Neural progenitor cell (in vitro differentiated cells): ENCODE measurements at regions not wholly inside any gene's neighbourhood (a gene's known extent, or its start where the extent isn't known, plus 50 kb on each side); places are given as distances from the start of the nearest gene placed in this dataset.

ENCODE experiments used
- DNase-seq: peaks from one replicate; pipeline ENCODE4 v3.0.0-alpha.2; 2016; ENCODE audit warnings: low spot score
- H2AFZ ChIP-seq: fragments of 200-600 bp; sonication (generic); replicated peaks from 2 replicates; pipeline ENCODE4 v1.6.1; 2016; ENCODE audit warnings: antibody characterized with exemption
- H3F3A ChIP-seq: fragments of 200-600 bp; sonication (generic); 2 replicates; pipeline ENCODE4 v1.6.1; 2016; ENCODE audit warnings: antibody characterized with exemption, low read depth
- H3K27ac ChIP-seq: fragments of 200-600 bp; sonication (generic); 2 replicates; pipeline ENCODE4 v1.5.1; 2016; ENCODE audit warnings: mild to moderate bottlenecking
- H3K27me3 ChIP-seq: fragments of 200-600 bp; sonication (generic); 2 replicates; pipeline ENCODE4 v1.6.1; 2016; ENCODE audit warnings: mild to moderate bottlenecking, moderate library complexity
- H3K36me3 ChIP-seq: fragments of 200-600 bp; sonication (generic); 2 replicates; pipeline ENCODE4 v1.5.1; 2016
- H3K4me1 ChIP-seq: fragments of 200-600 bp; sonication (generic); 2 replicates; pipeline ENCODE4 v1.6.1; 2016; ENCODE audit warnings: mixed run types
- H3K4me2 ChIP-seq: fragments of 200-600 bp; sonication (generic); 2 replicates; pipeline ENCODE4 v1.6.1; 2016
- H3K4me3 ChIP-seq: fragments of 200-600 bp; sonication (generic); 2 replicates; pipeline ENCODE4 v1.5.1; 2016
- H3K79me2 ChIP-seq: fragments of 200-600 bp; sonication (generic); 2 replicates; pipeline ENCODE4 v1.6.1; 2016; ENCODE audit warnings: low read depth
- H3K9ac ChIP-seq: fragments of 200-600 bp; sonication (generic); 2 replicates; pipeline ENCODE4 v1.6.1; 2016
- H3K9me3 ChIP-seq: fragments of 200-600 bp; sonication (generic); 2 replicates; pipeline ENCODE4 v1.5.1; 2016; ENCODE audit warnings: low read depth
- H4K20me1 ChIP-seq: fragments of 200-600 bp; sonication (generic); 2 replicates; pipeline ENCODE4 v1.6.1; 2016; ENCODE audit warnings: low read depth
- H3K27ac Mint-ChIP-seq: 3 replicates; pipeline ENCODE4 v1.8.0; 2021; ENCODE audit warnings: mixed read lengths
- H3K27me3 Mint-ChIP-seq: 2 replicates; pipeline ENCODE4 v1.8.0; 2022; ENCODE audit warnings: low read depth, mild to moderate bottlenecking, inconsistent platforms, moderate library complexity, mixed read lengths; ENCODE audit not compliant: insufficient read depth
- H3K36me3 Mint-ChIP-seq: 3 replicates; pipeline ENCODE4 v1.8.0; 2021; ENCODE audit warnings: mixed read lengths
- H3K4me1 Mint-ChIP-seq: 3 replicates; pipeline ENCODE4 v1.8.0; 2021; ENCODE audit warnings: mixed read lengths
- H3K4me3 Mint-ChIP-seq: 3 replicates; pipeline ENCODE4 v1.8.0; 2021; ENCODE audit warnings: mild to moderate bottlenecking, moderate library complexity, mixed read lengths
- H3K9me3 Mint-ChIP-seq: 3 replicates; pipeline ENCODE4 v1.8.0; 2020; ENCODE audit warnings: mixed read lengths
- EZH2 ChIP-seq: fragments of 200-600 bp; sonication (generic); IDR thresholded peaks from 2 replicates; pipeline ENCODE4 v1.6.1; 2017; ENCODE audit warnings: antibody characterized with exemption, mild to moderate bottlenecking, moderate library complexity
- EZH2phosphoT487 ChIP-seq: fragments of 200-600 bp; sonication (generic); IDR thresholded peaks from 2 replicates; pipeline ENCODE4 v1.6.1; 2017; ENCODE audit warnings: antibody characterized with exemption
- TF ChIP-seq, protein P1 (sequence below): fragments of 200-600 bp; sonication (generic); IDR thresholded peaks from 2 replicates; pipeline ENCODE4 v1.5.1; 2017; ENCODE audit warnings: antibody characterized with exemption, mild to moderate bottlenecking

- Histone ChIP-seq H3K4me2 (no peak overlapping the region), H4K20me1 (no peaks in the 10 kb centered on the region), H3K79me2 (no peaks in the 10 kb centered on the region), H3F3A (no peaks in the 10 kb centered on the region), H3K9me3 (no peaks in the 10 kb centered on the region), H2AFZ (no peak overlapping the region), H3K9ac (no peak overlapping the region), H3K4me1 (no peaks in the 10 kb centered on the region), H3K4me3 (no peak overlapping the region), H3K36me3 (no peaks in the 10 kb centered on the region), H3K27me3 (no peaks in the 10 kb centered on the region), H3K27ac (no peak overlapping the region)
- Mint-ChIP-seq H3K36me3 (no peaks in the 10 kb centered on the region), H3K27ac (no peak overlapping the region), H3K9me3 (no peaks in the 10 kb centered on the region), H3K4me1 (no peaks in the 10 kb centered on the region), H3K4me3 (no peak overlapping the region), H3K27me3 (no peaks in the 10 kb centered on the region)
- no peak for DNase-seq
- TF ChIP-seq EZH2 (no peak), EZH2phosphoT487 (no peak)
- TF ChIP-seq, protein P1, sequence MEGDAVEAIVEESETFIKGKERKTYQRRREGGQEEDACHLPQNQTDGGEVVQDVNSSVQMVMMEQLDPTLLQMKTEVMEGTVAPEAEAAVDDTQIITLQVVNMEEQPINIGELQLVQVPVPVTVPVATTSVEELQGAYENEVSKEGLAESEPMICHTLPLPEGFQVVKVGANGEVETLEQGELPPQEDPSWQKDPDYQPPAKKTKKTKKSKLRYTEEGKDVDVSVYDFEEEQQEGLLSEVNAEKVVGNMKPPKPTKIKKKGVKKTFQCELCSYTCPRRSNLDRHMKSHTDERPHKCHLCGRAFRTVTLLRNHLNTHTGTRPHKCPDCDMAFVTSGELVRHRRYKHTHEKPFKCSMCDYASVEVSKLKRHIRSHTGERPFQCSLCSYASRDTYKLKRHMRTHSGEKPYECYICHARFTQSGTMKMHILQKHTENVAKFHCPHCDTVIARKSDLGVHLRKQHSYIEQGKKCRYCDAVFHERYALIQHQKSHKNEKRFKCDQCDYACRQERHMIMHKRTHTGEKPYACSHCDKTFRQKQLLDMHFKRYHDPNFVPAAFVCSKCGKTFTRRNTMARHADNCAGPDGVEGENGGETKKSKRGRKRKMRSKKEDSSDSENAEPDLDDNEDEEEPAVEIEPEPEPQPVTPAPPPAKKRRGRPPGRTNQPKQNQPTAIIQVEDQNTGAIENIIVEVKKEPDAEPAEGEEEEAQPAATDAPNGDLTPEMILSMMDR: no peak
Measured at GRCh38 chr6:48798296-48798695, 664.8 kb downstream of the MMUT start.

DNA sequence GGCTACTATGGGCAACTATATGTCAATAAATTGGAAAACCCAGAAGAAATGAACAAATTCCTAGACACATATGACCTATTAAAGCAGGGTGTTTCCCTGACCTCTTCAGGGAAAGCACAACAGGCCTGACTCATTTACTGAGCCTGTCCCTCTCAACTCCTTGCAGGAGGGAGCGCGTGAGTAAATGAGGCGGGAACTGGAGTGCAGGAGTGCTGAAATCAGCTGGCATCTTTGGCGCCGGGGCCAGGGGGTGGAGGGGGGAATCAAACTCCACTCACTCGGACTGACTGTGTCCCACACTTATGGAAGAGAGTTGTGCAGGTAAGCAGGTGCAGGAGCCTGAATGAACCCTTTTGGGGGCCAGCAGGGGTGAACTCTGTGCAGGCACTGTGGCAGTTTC lies 671.2 kb upstream of the PTCHD4 start:
- Histone ChIP-seq H3K4me3 (no peak overlapping the region), H3K27ac (no peak overlapping the region), H3F3A (no peaks in the 10 kb centered on the region), H3K36me3 (no peaks in the 10 kb centered on the region), H3K79me2 (no peaks in the 10 kb centered on the region), H4K20me1 (no peaks in the 10 kb centered on the region), H3K9me3 (no peaks in the 10 kb centered on the region), H2AFZ (no peak overlapping the region), H3K27me3 (no peaks in the 10 kb centered on the region), H3K9ac (no peak overlapping the region), H3K4me1 (no peaks in the 10 kb centered on the region), H3K4me2 (no peak overlapping the region)
- no peak for TF ChIP-seq EZH2
- TF ChIP-seq, protein P1: no peak
- no peak for TF ChIP-seq EZH2phosphoT487
- Mint-ChIP-seq H3K27ac (no peak overlapping the region), H3K4me3 (no peak overlapping the region), H3K27me3 (peaks cover 2% of the 10 kb centered on the region), H3K4me1 (no peaks in the 10 kb centered on the region), H3K9me3 (no peaks in the 10 kb centered on the region), H3K36me3 (no peaks in the 10 kb centered on the region)
- DNase-seq: peak; percentile 9

DNA sequence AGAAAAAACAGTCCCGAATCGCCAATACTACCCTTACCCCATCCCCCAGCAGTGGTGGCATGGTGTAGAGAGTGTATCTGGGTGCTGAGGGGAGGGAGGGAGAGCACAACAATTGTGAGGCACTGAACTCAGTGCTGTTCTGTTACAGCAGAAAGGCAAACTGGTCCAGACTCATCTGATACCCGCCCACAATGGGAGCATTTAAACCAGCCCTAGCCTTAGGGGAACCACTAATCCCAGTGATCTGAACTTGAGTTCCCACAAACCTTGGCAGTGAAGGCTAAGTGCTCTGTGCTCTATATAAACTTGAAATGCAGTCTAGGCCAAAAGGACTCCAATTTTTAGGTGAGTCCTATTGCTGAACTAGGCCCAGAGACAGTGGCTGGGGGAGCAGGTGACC lies 666.4 kb upstream of the PTCHD4 start:
- Histone ChIP-seq H2AFZ (no peak overlapping the region), H3K79me2 (no peaks in the 10 kb centered on the region), H3K4me2 (no peak overlapping the region), H3K4me3 (no peak overlapping the region), H3K4me1 (no peaks in the 10 kb centered on the region), H3K9ac (no peak overlapping the region), H3K36me3 (no peaks in the 10 kb centered on the region), H3K9me3 (no peaks in the 10 kb centered on the region), H4K20me1 (no peaks in the 10 kb centered on the region), H3K27ac (no peak overlapping the region), H3F3A (no peaks in the 10 kb centered on the region), H3K27me3 (no peaks in the 10 kb centered on the region)
- H3K4me1 Mint-ChIP-seq: no peaks in the 10 kb centered on the region
- no peak overlapping the region for H3K27ac Mint-ChIP-seq
- no peak overlapping the region for H3K4me3 Mint-ChIP-seq
- no peaks in the 10 kb centered on the region for H3K36me3 Mint-ChIP-seq
- DNase-seq: no peak
- peaks cover 2% of the 10 kb centered on the region for H3K27me3 Mint-ChIP-seq
- TF ChIP-seq EZH2 (no peak), EZH2phosphoT487 (no peak)
- TF ChIP-seq, protein P1: no peak
- H3K9me3 Mint-ChIP-seq: no peaks in the 10 kb centered on the region

DNA sequence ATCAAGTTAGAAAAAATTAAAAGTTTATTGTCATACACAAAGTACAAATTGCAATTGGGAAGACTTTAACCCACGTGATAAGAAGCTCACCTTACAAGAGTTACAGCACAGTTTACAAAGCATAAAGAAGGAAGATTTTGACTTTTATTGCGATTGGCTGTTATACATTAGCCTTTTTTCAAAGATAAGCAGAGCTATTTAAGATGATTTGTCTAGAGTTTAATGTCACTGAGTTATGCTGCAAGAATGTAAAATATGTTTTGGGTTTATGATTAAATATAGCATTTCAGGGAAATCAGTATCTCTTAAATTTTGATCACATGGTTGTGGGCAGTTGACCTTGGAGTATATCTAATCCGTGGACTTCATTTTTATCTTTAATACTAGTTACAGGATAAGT lies 664.2 kb upstream of the PTCHD4 start:
- Mint-ChIP-seq H3K27me3 (peaks cover 2% of the 10 kb centered on the region), H3K4me3 (no peak overlapping the region), H3K4me1 (no peaks in the 10 kb centered on the region), H3K27ac (no peak overlapping the region), H3K36me3 (no peaks in the 10 kb centered on the region), H3K9me3 (no peaks in the 10 kb centered on the region)
- no peak for TF ChIP-seq EZH2phosphoT487
- TF ChIP-seq EZH2: no peak
- TF ChIP-seq, protein P1: no peak
- Histone ChIP-seq H3K4me2 (no peak overlapping the region), H3K36me3 (no peaks in the 10 kb centered on the region), H3K4me3 (no peak overlapping the region), H3K27me3 (no peaks in the 10 kb centered on the region), H3K9ac (no peak overlapping the region), H2AFZ (no peak overlapping the region), H3F3A (no peaks in the 10 kb centered on the region), H3K4me1 (no peaks in the 10 kb centered on the region), H3K79me2 (no peaks in the 10 kb centered on the region), H3K27ac (no peak overlapping the region), H4K20me1 (no peaks in the 10 kb centered on the region), H3K9me3 (no peaks in the 10 kb centered on the region)
- no peak for DNase-seq
